NCI-H82 treated with DMSO at 0.1 percent for 48 hours (cell line): ENCODE measurements at regions not wholly inside any gene's neighbourhood (a gene's known extent, or its start where the extent isn't known, plus 50 kb on each side); places are given as distances from the start of the nearest gene placed in this dataset.

Source experiments
- DNase-seq: peaks from one replicate; lab custom pipeline; 2025; ENCODE audit not compliant: unreplicated experiment; lab: John Stamatoyannopoulos, UW

DNA sequence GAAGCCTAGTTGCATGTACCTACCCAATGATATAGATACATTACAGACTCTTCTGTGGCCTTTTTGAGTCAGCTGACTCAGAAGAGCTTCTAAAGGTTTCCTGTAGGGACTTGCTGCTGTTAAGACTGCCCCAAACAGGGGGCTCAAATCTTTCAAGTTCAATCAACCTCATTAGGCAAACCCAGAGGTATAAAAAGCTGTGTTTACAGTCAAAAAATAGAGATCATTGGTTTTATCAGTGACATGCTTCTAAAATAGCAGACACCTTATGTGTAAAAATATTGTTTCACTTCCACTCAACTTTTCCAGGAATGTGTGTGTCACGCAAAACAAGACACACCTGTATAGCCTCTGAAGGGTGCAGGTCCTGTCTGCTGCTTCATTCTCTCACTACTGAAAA, 624.3 kb upstream of the FANCL start:
- DNase-seq, result no peak

DNA sequence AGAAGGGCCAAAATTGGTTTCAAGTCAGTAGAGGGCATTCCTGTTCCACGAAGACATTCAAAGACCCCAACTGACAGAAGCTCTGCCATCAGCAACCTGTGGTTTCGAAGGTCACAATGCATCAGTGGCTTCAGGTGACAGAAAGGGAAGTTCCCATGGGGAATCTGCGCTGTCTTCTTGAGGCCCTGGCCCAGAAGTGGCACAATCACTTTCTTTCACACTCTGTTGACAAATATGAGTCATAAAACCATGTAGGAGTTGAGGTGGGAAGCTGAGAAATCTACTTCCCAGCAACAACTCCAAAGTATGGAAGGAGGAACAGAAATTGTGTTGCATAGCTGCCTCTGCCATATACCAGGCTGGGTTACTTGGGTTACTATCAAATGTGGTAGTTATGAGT, 621.1 kb upstream of the FANCL start:
- no peak for DNase-seq

DNA sequence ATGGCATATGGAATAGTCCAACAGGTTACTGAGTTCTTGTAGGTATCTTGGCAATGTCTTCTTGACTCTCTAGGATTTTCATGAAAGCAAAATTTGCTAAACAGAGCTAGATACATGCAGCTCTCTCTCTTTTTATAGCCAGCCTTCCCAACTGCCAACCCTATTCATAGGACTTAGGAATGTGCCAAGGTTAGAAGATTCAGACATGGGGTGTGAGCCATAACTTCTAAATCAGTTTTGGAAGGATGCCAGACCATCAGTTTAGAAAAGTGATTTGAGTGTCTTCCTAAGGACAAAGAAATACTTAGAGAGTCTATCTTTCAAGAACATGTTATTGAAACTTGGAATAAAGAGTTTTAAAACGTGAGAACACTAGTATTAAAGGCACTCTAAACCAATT, 619.5 kb upstream of the FANCL start:
- DNase-seq, result no peak

DNA sequence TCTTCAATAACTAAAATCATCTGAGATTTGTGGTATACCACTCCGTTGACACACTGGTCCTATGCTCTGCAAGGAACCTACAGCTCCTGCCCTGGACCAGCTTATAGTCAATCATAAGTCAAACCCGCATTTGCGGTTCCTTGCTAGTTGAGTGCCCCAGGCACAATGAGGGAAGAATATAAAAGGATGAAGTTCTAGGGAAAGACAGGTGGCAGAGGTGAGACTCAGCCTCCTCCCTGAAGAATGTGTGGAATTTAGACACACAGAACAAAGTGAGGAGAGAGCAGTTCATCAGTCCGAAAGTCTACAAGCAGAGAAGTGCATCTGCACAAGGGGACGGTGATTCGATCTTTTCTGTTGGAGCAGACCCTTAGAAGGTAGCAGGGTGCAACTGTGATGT, 615.0 kb upstream of the FANCL start:
- DNase-seq, result no peak

DNA sequence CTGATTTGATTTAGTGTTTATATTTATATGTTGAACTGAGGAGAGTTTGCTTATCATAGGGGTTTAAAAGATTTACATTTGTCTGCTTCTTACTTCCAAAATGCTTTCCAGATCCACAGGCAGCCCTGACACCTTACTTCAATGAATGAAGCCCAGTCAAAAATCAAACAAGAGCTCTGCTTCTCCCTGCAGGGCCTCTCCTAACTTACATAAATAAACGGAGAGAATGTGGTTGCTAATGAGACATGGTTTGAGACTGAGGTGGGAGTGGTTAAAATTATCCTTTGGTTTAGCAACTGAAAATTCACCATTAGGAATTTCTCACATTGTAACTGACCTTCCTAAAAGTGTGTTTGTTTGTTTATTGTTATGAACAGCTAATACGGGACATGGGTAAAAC, 612.3 kb upstream of the FANCL start:
- DNase-seq, result no peak

DNA sequence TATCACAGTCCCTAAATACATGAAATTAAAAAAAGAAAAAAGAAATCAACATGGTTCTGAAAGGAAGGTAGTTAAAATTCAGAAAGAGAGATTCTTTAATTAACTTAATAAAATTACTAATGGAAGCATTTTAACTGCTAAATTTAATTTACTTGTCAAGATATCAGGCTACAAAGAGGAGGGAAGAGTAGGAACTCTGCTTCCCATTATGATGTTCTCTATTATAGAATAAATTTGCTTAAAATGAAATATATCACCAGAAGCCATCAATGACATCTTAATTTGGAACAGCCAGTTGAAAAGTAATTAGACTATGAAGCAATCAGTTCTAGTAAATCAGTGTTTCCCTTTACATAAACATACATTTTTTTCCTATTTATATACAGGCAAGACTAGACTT, 611.8 kb upstream of the FANCL start:
- DNase-seq, result no peak

DNA sequence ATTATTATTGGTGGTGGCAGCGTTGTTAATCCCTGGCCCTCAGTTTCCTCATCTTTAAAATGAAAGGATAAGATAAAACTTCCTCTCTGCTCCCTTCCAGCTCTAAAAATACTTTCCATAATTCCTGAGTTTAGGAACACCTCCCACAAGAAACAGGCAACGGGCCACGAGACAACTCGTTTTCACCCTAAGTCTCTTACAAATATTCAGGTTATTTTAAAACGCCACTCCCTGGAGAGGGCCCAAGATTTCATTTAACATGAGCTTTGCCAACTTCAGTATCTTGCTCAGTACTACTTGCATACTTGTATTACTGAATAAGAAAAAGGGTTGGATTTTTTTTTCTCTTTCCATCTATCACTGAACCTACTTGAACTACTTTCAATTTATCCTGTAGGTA, 611.1 kb upstream of the FANCL start:
- DNase-seq, result no peak

DNA sequence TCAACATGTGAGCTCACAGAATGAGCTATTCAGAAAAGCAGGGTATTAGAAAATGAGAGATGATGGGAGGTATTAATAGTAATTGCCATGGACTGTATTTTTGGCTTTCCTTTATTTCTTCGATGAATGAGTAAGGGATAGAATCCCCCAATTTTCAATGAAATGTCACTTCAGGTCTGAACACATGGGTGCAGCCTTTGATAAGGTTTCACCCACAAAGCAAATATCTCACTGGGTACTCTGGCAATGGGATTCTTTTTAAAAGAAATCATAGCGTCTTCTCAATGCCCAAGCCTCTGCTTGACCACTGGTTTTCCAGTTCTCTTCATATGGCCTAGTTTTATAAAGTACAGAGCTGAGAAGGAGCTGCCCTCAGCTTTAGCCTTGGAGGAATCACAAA, 610.5 kb upstream of the FANCL start:
- no peak for DNase-seq

DNA sequence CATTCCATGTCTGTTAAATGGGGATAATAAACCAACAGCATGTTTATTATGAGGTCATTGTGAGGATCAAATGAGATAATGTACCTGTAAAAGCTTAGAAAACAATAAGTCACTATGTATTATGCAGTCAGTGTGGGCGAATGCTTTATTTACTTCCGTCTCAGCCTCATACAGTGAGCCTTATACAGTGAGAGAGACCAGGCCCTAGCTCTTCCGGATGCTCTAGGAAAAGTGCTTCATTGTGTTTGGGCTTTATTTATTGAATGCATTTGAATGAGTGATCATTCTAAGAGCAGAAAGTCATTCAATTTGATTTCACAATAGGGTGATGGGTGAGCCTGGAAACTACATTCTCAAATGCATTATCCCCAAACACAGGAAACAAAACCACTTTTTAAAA, 603.9 kb upstream of the FANCL start:
- no peak for DNase-seq

DNA sequence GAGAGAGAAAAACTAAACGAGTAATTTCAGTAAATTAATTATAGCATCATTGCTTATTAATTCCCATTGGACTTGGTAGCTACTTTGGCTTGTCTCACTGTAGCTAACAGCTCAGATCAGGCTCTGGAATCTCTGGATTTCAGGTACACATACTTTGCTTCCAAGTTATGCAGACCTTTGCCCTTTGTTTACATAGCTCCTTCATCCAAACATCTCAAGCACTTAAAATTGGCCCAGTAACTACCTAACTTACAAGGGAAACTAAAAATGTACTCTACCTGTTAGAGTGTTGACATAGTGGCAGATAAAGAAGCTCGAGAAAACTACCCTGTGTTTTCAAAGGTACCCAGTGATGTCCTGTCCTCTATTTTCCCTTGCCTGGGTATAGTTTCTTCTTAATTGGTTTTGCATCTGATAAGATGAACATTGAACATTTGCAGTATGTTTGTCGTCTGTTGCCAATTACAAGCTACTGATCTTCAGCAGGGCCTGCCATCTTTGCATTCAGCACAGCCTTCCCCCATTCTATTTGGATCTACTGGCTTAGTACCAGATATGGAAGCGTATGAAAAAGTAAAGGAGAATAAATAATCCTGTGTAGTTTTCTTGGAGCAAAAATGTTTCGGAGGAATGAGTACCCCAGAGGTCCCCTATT, 601.5 kb upstream of the FANCL start:
- DNase-seq, result no peak

DNA sequence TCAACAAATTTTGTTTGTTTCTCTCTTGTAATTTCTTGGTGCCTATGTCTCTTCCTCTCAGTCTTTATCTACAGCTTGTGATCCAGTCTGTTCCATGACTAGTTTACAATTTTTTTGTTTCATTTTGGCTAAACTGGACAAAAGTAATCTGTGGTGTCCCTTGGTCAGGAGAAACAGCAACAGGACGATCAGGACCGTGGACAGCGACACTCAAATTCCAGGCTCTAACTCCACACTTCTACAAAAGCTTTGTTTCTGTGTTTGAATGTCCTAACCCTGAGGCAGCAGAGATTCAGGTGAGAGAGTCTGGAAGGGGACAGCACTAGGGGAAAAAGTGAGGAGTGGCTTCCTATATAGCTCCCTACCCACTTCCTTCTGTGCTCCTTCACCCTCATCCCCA, 593.3 kb upstream of the FANCL start:
- DNase-seq, result no peak

DNA sequence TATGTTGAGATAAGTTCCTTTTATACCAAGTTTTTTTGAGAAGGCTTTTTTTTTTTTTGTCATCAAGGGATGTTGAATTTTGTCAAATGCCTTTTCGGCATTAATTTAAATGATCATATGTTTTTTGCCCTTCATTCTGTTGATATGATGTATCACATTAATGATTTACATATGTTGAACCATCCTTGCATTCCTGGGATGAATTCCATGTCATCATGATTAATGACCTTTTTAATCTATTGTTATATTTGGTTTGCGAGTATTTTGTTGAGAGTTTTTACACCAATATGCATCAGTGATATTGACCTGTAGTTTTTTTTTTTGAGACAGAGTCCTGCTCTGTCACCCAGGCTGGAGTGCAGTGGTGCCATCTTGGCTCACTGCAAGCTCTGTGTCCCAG, 585.7 kb upstream of the FANCL start:
- no peak for DNase-seq

DNA sequence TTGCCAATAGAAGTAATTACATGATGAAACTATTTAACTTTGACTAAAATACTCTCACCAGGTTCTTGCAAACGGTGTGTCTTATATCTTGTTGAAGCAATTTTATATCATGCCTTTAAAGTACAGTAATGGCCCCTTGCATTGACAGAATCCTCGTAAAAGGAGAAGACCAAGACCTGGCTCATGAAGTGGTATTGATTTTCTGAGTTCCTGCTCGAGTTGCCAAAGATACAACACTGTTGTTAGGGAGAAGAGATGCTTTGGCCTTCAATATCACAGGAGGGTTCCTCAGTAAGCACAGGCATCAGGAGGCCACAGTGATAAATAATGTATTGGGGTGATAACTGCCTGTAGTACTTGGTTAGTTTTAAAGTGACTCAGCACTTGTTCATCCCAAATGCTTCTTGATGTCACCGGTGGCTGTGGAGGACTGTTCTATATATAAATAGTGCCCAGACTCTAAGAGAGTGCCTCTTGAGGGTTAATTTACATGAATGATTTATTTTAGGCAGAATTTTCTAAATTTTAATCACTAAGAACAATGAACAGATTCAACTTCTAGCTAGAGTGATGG, 571.7 kb upstream of the FANCL start:
- no peak for DNase-seq

DNA sequence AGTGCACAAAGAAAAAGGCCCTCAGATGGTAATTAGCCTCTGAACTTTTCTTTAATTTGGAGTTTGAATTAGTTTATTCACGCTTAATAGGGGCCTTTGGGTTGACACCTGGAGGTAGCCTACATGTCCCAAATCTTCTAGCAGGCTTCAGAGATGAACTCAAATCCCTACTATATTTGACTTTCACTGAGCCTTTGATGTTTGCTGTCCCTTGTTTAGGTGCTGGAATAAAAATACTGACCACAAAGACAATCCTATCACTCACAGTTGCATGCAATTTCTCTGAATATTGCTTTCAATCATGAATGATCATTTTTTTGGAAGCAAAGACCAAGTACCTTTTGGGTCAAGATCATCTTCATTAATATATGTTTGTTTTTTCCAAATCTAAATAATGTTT, 564.0 kb upstream of the FANCL start:
- DNase-seq, result no peak

DNA sequence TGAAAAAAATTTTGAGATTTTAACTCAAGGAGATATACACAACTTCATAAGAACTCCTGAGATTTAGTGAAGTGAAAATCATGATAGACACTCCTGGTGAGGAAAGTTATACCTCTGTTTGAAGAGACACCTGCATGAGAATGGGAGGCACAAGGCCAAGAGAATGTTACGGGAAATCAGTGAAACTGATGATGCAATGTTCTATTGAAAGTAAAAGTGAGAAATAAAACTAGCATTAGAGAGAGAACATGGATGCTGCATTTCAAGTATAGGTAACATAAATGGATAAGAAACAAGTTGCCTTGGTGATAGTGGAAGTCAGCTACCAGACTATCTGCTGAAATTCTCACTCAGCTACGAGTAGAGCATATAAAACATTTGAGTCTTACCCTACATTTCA, 562.1 kb upstream of the FANCL start:
- DNase-seq, result no peak

DNA sequence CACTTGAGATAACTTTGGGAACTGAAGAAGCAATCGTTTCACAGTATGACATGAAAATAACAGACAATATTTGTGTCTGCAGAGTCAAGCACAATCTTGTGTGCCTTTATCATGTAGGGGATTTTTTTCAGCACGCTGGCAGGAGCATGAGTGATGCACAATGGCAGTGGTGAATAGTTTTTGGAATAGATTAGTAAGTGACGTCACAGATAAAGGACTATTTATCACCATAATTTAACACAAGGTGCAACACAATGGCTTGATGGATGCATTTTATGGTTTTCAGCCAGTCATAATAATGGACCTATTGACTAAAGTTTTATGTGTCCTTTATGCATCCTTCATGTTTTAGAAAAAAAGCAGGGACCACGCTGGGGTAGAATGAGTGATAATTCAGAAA, 559.8 kb upstream of the FANCL start:
- DNase-seq, result no peak

DNA sequence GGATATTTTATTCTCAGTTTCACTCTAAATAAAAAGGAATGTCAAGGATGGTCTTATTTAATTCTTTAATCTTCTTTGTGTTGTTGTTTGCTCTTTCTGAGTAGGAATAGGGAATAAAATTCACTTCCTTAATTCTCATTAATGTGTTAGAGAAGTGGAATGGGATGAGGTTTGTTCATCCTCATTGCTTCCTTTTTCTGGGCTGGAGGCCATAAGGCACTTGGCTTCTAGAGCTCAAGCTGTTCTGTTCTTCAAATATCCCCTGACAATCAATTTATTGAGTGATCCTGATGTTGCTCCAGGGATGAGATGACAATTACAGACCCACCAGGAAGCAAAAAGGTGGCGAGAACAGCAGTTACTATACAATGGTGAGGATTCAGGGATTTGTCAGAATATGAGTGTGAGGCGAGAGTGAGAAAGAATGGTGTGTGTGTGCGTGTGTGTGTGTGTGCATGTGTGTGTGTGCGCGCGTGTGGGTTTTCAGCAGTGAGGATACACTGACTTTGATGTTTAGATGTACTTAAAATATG, 557.6 kb upstream of the FANCL start:
- DNase-seq, result no peak

DNA sequence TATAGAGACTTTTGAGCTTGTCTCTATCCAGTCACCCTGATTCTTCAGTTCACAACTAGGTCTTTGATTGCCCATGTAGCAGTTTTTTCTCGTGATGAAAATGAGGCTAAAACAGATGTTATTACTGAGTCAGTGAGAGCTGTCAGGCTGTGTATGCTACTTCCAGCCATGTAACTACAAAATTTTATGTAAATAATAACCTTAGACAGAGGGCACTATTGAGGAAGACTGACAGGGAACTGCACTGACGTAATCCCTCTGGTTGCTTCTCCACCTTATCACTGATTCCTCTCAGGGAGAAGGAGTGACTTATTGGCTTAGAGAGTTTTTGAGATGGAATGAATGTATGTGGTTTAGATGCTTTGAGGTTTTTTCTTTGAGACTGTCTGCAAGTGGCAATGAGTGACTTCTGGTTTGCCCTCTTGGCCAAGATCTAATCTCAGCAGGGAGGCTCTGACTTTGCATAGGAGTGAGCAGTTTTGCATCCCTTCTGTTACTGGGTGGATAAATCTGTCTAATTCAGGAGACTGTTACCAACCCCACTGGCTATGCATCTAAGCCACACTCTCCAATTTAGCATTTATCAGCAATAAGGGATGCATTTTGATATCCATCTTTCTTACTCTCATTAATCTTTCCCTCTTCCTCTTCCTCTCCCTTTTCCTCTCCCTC, 555.2 kb upstream of the FANCL start:
- DNase-seq, result no peak

DNA sequence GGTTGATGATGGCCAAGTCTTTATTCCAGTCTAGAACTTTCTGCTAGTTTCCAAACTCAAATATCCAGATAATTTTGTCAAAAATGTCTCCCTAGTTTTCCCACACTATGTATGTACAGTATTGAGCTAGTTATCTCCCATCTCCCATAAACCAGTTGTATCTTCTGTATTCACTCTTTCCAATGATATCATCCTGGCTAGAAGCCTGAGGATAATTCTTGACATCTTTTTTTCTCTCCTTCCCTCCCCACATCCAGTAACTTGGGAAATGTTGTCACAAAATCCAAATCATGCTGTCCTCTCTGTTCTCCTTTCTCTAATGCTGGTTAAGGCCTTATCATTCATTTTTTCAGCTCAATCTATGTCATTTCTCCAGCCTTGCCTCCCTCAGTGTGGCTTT, 553.8 kb upstream of the FANCL start:
- no peak for DNase-seq

DNA sequence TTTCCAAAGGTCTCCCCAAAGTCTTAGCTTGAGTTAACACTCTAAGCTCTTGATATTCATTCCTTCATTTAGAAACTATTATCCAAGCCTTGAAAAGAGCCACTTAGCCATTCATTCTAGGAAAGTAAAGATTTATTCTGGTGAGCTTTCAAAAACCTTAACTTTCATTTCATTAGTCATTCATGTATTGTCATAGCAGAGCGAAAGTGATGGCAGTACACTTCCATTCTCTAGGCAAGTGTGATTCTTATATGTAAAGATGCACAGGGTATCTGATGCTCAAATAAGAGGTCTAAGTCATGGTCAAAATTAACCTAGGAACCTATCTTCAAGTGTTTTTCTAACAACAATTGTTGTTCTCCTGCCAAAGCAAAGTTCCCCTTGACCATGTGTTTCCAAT, 553.0 kb upstream of the FANCL start:
- DNase-seq, result no peak

DNA sequence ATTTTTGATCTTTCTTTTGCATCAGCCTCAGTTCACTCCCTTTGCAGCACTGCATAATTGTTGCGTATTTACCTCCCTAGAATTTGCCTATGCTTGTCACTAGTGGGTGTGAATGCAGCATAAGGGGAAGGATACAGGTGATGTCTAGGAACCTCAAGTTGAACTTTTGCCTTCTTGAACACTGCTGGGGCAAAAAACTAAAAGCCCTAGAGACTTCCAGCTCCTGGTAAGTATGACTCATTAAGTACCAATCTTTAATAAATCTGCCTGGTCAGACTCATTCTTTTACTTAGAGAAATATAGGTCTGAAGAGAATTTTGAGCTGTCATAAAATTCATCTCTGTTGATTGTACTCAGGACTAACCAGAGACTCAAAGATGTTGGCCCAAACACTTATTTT, 547.3 kb upstream of the FANCL start:
- no peak for DNase-seq

DNA sequence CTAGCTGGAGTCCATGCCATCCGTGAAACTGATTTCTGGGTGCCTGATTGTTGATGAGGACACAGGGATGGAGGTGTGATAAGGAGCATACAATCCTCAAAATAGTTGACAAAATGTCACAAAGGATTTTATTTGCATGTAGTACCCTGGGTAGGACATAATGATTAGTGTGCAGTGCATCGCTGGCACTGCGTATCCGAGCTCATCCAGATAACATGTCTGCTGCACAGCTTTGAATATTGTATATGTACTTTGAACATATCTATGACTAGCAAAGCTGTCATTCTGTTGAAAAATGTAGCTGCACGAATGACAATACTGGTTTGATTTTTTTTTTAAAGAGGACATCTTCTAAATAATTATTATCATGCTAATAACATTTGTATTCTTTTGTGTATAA, 529.7 kb upstream of the FANCL start:
- DNase-seq, result no peak

DNA sequence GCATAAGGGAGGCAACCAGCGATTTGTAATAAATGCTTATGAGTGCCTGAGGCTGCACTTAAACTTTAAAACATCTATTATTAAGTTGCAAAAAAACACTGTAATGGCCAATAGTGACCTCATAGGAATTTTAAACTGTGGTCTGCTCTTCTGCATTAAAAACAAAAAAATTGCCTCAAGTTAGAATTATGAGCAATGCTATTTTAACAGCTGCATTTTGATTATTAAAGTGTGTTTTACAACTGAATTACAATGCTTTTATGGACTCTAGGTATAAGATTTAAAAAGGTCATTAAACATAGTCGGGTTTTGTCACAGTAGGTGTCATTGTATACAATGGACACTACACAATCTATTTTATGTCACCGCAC, 528.7 kb upstream of the FANCL start:
- no peak for DNase-seq
